ENCODE measurements at regions not wholly inside any gene's neighbourhood (a gene's known extent, or its start where the extent isn't known, plus 50 kb on each side); places are given as distances from the start of the nearest gene placed in this dataset.

DNA sequence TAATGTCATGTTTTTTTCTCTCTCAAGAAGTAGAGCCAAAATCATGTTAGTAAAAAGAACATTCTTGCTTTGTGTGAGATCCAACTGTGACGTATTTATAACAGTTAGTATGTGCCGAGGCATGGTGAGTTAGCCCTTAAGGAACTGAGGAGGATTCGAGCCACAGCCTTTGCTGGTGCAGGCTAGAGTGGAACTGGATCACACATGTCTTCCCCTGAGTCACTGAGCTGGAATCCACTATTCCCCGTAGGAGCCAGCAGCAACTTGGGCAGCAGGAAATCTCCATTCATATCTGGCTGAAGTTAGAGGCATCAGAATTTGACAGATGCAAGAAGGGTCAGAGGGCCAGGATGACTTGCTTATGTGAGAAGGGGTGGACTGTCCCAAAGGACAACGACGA, 144.6 kb upstream of the KIT start:
- TF ChIP-seq FOXP2 (optimal IDR thresholded peaks at IDR 0.05; ENCODE audit: borderline replicate concordance, extremely low read depth, extremely low read length, insufficient read depth) (no peak), SIN3A (IDR thresholded peaks at IDR 0.05; ENCODE audit: borderline replicate concordance, insufficient read depth, low read length) (no peak)

DNA sequence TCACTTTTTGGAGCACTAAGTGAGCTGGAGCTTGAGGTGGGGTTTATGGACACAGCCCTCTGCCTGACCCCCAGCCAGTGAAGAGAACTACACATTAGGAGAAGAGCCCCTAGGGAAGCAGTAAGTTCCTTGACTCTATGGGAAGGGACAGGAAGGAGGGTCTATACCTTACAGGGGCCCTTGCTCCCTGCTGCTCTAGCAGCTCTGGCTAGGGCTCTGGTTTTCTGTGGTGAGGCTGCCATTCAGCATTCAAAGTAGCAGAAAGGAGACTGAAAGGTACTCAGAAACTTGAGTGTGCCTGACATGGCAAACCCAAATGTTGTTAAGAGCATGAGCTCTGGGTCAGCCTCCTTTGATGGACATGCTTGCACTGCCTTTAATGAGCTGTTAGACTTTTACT, 144.0 kb upstream of the KIT start:
- TF ChIP-seq FOXP2 (optimal IDR thresholded peaks at IDR 0.05; ENCODE audit: borderline replicate concordance, extremely low read depth, extremely low read length, insufficient read depth) (no peak), POLR2AphosphoS5 (IDR thresholded peaks at IDR 0.05; ENCODE audit: low read depth, low read length) (no peak), TAF1 (IDR thresholded peaks at IDR 0.05; ENCODE audit: borderline replicate concordance, insufficient read depth, low read length) (no peak), SIN3A (IDR thresholded peaks at IDR 0.05; ENCODE audit: borderline replicate concordance, insufficient read depth, low read length) (no peak)
- TF ChIP-seq, protein P1, sequence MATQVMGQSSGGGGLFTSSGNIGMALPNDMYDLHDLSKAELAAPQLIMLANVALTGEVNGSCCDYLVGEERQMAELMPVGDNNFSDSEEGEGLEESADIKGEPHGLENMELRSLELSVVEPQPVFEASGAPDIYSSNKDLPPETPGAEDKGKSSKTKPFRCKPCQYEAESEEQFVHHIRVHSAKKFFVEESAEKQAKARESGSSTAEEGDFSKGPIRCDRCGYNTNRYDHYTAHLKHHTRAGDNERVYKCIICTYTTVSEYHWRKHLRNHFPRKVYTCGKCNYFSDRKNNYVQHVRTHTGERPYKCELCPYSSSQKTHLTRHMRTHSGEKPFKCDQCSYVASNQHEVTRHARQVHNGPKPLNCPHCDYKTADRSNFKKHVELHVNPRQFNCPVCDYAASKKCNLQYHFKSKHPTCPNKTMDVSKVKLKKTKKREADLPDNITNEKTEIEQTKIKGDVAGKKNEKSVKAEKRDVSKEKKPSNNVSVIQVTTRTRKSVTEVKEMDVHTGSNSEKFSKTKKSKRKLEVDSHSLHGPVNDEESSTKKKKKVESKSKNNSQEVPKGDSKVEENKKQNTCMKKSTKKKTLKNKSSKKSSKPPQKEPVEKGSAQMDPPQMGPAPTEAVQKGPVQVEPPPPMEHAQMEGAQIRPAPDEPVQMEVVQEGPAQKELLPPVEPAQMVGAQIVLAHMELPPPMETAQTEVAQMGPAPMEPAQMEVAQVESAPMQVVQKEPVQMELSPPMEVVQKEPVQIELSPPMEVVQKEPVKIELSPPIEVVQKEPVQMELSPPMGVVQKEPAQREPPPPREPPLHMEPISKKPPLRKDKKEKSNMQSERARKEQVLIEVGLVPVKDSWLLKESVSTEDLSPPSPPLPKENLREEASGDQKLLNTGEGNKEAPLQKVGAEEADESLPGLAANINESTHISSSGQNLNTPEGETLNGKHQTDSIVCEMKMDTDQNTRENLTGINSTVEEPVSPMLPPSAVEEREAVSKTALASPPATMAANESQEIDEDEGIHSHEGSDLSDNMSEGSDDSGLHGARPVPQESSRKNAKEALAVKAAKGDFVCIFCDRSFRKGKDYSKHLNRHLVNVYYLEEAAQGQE (IDR thresholded peaks at IDR 0.05; ENCODE audit: insufficient read depth in 1 of 2, low read depth in 2 of 2, low read length in 2 of 2): no peak

DNA sequence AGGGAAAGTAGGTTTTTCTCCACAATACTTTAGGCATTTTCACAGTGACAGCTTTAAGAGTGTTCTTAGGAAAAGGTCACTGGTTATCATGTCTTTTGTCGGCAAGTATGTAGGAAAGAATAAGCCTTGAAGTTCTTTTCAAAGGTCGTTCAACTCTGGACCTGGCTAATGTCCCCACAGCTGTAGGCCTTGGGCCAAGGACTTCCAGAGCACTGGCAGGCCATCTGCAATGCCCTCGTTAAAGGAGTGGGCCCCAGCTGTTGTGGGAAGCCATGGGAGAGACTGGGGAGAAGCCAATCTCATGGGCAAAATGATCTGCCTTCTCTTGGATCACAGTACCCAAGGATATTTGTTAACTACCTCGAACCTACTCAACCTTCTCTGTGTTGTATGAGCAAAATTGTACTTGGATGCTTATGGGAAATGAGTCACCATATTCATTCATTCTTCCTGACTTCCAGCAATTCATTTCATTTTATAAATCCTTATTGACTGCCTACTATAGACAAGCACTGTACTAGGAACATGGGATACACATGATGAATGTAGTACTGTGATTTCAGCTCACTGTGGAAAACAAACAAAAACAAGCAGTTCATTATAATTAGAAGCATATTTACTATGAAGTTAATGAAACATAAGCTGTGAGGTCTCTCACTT, 141.1 kb upstream of the KIT start:
- TF ChIP-seq SIN3A (IDR thresholded peaks at IDR 0.05; ENCODE audit: borderline replicate concordance, insufficient read depth, low read length): no peak
- no peak for TF ChIP-seq TAF1 (IDR thresholded peaks at IDR 0.05; ENCODE audit: borderline replicate concordance, insufficient read depth, low read length)
- no peak for TF ChIP-seq FOXP2 (optimal IDR thresholded peaks at IDR 0.05; ENCODE audit: borderline replicate concordance, extremely low read depth, extremely low read length, insufficient read depth)
- TF ChIP-seq, protein P1 (IDR thresholded peaks at IDR 0.05; ENCODE audit: insufficient read depth in 1 of 2, low read depth in 2 of 2, low read length in 2 of 2): no peak
- no peak for TF ChIP-seq POLR2AphosphoS5 (IDR thresholded peaks at IDR 0.05; ENCODE audit: low read depth, low read length)

DNA sequence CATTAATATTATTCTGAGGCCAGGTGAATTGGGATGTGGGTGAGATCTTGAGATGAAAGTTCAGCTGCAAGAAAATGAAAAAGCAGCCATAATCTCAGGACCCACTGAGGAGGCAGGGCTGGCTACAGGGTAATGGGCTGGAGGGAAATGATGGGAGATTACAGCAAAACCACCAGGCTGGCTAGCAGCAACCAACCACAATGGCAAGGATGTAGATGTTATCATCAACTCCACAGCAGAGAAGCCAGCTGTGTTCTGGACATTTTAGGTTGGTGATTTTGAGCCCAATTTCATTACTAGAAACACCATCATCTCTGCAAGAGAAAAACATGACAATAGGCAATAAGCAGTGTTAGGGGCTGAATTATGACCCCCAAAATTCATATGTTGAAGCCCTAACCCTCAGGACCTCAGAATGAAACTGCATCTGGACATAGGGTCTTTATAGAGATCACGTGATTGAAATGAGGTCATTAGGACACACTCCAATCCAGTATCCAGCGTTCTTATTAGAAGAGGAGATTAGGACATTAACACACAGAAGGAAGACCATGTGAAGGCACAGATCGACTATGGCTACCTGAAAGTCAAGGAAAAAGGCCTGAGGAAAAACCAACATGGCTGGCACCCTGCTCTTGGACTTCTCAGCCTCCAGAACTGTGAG, 139.8 kb upstream of the KIT start:
- TF ChIP-seq SIN3A (IDR thresholded peaks at IDR 0.05; ENCODE audit: borderline replicate concordance, insufficient read depth, low read length): no peak
- no peak for TF ChIP-seq FOXP2 (optimal IDR thresholded peaks at IDR 0.05; ENCODE audit: borderline replicate concordance, extremely low read depth, extremely low read length, insufficient read depth)
- TF ChIP-seq, protein P1 (IDR thresholded peaks at IDR 0.05; ENCODE audit: insufficient read depth in 1 of 2, low read depth in 2 of 2, low read length in 2 of 2): no peak
- TF ChIP-seq POLR2AphosphoS5 (IDR thresholded peaks at IDR 0.05; ENCODE audit: low read depth, low read length): no peak
- no peak for TF ChIP-seq TAF1 (IDR thresholded peaks at IDR 0.05; ENCODE audit: borderline replicate concordance, insufficient read depth, low read length)

DNA sequence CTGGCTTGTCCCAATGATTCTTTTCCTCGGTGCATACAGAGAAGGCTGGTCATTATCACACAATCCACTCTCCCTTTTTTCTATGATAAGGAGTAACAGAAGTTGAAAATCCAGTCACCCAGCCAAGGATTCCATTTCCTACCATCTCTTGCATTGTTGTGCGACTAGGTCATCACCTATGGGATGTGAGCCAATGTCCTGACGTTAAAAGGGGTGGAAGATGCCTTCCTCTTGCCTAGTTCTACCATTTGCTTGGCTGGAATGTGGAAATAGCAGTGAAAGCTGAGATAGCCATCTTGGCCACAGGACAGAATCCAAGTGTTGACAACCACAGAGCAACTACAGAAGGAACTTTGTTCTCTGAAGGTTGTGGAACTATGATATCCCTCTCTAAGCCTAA, 132.2 kb upstream of the KIT start:
- no peak for TF ChIP-seq SIN3A (IDR thresholded peaks at IDR 0.05; ENCODE audit: borderline replicate concordance, insufficient read depth, low read length)
- TF ChIP-seq TAF1 (IDR thresholded peaks at IDR 0.05; ENCODE audit: borderline replicate concordance, insufficient read depth, low read length): no peak
- TF ChIP-seq FOXP2 (optimal IDR thresholded peaks at IDR 0.05; ENCODE audit: borderline replicate concordance, extremely low read depth, extremely low read length, insufficient read depth): no peak
- no peak for TF ChIP-seq POLR2AphosphoS5 (IDR thresholded peaks at IDR 0.05; ENCODE audit: low read depth, low read length)
- TF ChIP-seq, protein P1 (IDR thresholded peaks at IDR 0.05; ENCODE audit: insufficient read depth in 1 of 2, low read depth in 2 of 2, low read length in 2 of 2): no peak
